OCI-LY7 (cell line): ENCODE measurements at regions not wholly inside any gene's neighbourhood (a gene's known extent, or its start where the extent isn't known, plus 50 kb on each side); places are given as distances from the start of the nearest gene placed in this dataset.

Source experiments
- EZH2phosphoT487 ChIP-seq: fragments of 200-600 bp; sonication (generic); IDR thresholded peaks from 2 replicates; pipeline ENCODE4 v1.6.1; 2018; ENCODE audit warnings: low read depth, borderline replicate concordance, mild to moderate bottlenecking, mixed run types, antibody characterized with exemption, low read length, moderate library complexity, mixed read lengths
- TF ChIP-seq, protein P1 (sequence below): fragments of 200-600 bp; sonication (generic); conservative IDR thresholded peaks from 2 replicates; pipeline ENCODE4 v1.5.1; 2014; ENCODE audit warnings: mild to moderate bottlenecking, antibody characterized with exemption, low read length, moderate library complexity, mixed read lengths

DNA sequence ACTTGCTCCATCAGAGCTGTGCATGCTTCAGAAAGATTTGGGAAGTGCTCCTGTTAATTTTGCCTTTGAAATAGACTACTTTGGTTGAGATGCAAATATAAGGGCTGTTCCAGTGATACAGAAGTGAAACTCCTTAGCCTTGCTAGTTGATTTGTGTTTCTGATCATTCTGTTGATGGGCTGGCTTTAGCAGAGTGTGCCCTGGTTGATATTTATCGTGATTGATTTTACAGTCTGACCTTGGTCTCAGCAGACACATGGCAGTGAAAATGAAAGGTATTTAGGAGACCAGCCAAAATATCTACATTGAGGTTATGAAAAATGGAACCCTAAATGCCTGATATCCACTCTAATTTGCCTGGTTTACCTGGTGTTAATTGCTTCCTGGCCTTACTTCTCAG is 122.1 kb upstream of the CEP162 start:
- TF ChIP-seq, protein P1, sequence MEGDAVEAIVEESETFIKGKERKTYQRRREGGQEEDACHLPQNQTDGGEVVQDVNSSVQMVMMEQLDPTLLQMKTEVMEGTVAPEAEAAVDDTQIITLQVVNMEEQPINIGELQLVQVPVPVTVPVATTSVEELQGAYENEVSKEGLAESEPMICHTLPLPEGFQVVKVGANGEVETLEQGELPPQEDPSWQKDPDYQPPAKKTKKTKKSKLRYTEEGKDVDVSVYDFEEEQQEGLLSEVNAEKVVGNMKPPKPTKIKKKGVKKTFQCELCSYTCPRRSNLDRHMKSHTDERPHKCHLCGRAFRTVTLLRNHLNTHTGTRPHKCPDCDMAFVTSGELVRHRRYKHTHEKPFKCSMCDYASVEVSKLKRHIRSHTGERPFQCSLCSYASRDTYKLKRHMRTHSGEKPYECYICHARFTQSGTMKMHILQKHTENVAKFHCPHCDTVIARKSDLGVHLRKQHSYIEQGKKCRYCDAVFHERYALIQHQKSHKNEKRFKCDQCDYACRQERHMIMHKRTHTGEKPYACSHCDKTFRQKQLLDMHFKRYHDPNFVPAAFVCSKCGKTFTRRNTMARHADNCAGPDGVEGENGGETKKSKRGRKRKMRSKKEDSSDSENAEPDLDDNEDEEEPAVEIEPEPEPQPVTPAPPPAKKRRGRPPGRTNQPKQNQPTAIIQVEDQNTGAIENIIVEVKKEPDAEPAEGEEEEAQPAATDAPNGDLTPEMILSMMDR: no peak
- no peak for TF ChIP-seq EZH2phosphoT487
